ENCODE measurements at regions not wholly inside any gene's neighbourhood (a gene's known extent, or its start where the extent isn't known, plus 50 kb on each side); places are given as distances from the start of the nearest gene placed in this dataset.

DNA sequence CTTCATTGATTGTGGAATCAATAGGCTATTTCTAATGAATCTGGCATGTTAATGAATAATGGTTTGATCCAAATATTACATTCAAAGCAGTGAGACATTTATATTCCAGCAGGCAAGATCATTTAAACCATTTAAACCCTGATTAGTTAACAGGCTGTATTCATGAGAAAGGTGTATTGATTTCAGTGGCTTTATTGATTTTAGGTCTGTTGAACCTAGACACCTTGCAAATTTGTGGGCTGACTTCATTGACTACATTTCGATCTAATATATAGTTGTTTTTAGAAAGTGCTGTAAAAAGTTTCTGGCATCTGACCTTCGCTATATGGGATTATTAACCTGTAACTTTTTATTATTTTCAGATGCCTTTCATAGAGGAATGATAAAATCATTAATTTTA is 900.1 kb upstream of the CITED2 start:
- POLR2A ChIA-PET (ENCODE audit: low non-redundant PET) = no interaction called here
- intact Hi-C loops (cut with micrococcal nuclease; ENCODE audit: unreplicated experiment) = no loop called here
- Histone ChIP-seq H3K9me3 (ENCODE audit: low read depth, low read length, poor library complexity, severe bottlenecking) (no peaks in the 10 kb centered on the region), H3K4me1 (ENCODE audit: insufficient read depth, low read length, poor library complexity, severe bottlenecking) (no peaks in the 10 kb centered on the region), H3K27me3 (replicated peaks; ENCODE audit: insufficient read depth, low read depth, low read length, poor library complexity) (no peaks in the 10 kb centered on the region), H3K4me3 (ENCODE audit: low read depth, low read length, poor library complexity, severe bottlenecking) (no peak overlapping the region), H3K27ac (ENCODE audit: low read depth, low read length, poor library complexity, severe bottlenecking) (no peak overlapping the region), H3K36me3 (ENCODE audit: insufficient read depth, low read length, poor library complexity, severe bottlenecking) (no peaks in the 10 kb centered on the region)
- DNase-seq (ENCODE audit: low spot score) = no peak
- no TSS peak for BruUV-seq (replicated peaks)
- TF ChIP-seq, protein P1, sequence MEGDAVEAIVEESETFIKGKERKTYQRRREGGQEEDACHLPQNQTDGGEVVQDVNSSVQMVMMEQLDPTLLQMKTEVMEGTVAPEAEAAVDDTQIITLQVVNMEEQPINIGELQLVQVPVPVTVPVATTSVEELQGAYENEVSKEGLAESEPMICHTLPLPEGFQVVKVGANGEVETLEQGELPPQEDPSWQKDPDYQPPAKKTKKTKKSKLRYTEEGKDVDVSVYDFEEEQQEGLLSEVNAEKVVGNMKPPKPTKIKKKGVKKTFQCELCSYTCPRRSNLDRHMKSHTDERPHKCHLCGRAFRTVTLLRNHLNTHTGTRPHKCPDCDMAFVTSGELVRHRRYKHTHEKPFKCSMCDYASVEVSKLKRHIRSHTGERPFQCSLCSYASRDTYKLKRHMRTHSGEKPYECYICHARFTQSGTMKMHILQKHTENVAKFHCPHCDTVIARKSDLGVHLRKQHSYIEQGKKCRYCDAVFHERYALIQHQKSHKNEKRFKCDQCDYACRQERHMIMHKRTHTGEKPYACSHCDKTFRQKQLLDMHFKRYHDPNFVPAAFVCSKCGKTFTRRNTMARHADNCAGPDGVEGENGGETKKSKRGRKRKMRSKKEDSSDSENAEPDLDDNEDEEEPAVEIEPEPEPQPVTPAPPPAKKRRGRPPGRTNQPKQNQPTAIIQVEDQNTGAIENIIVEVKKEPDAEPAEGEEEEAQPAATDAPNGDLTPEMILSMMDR (conservative IDR thresholded peaks at IDR 0.05; ENCODE audit: low read depth, low read length) = no peak
- TF ChIP-seq EZH2 (IDR thresholded peaks at IDR 0.05; ENCODE audit: borderline replicate concordance, low read depth, low read length, poor library complexity, severe bottlenecking) = no peak
- CTCF ChIA-PET = no interaction called here

DNA sequence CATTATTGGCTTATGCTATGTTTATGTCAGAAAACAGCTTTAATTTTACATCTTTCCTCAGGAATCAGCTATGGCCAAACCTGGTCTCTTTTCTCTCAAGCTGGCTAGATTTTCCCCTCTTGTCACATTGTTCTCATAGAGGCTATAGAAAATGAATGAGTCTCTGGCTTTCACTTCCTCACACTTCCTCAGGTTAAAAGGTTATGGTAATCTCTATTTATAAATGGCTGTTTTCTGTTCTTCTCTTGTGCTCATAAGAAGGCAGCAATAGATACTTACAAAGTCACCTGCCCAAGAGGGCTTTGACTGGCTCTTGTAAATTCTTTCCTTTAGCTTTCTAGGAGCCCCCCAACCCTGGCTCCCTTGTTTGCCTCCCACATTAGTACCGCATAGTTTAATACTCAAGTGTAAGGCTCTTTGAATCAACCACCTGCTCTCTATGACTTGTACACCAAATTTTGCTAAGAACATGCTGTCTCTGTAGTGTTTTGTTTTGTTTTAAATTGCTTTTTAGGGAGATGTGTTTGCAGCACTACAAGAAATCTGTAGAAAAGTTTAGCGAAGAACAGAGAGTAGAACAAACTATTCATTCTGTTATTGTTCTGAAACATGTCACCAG is 897.4 kb upstream of the CITED2 start:
- intact Hi-C loops (cut with micrococcal nuclease; ENCODE audit: unreplicated experiment) = no loop called here
- no peak overlapping the region for H3K4me3 ChIP-seq (ENCODE audit: low read depth, low read length, poor library complexity, severe bottlenecking)
- no peak for DNase-seq (ENCODE audit: low spot score)
- H3K4me1 ChIP-seq (ENCODE audit: insufficient read depth, low read length, poor library complexity, severe bottlenecking) = no peaks in the 10 kb centered on the region
- no TSS peak for BruUV-seq (replicated peaks)
- H3K9me3 ChIP-seq (ENCODE audit: low read depth, low read length, poor library complexity, severe bottlenecking) = peaks cover 5% of the 10 kb centered on the region
- no peaks in the 10 kb centered on the region for H3K36me3 ChIP-seq (ENCODE audit: insufficient read depth, low read length, poor library complexity, severe bottlenecking)
- TF ChIP-seq EZH2 (IDR thresholded peaks at IDR 0.05; ENCODE audit: borderline replicate concordance, low read depth, low read length, poor library complexity, severe bottlenecking) = no peak
- TF ChIP-seq, protein P1 (conservative IDR thresholded peaks at IDR 0.05; ENCODE audit: low read depth, low read length) = no peak
- ChIA-PET POLR2A (ENCODE audit: low non-redundant PET) (no interaction called here), CTCF (no interaction called here)
- H3K27me3 ChIP-seq (replicated peaks; ENCODE audit: insufficient read depth, low read depth, low read length, poor library complexity) = no peaks in the 10 kb centered on the region
- H3K27ac ChIP-seq (ENCODE audit: low read depth, low read length, poor library complexity, severe bottlenecking) = no peak overlapping the region

DNA sequence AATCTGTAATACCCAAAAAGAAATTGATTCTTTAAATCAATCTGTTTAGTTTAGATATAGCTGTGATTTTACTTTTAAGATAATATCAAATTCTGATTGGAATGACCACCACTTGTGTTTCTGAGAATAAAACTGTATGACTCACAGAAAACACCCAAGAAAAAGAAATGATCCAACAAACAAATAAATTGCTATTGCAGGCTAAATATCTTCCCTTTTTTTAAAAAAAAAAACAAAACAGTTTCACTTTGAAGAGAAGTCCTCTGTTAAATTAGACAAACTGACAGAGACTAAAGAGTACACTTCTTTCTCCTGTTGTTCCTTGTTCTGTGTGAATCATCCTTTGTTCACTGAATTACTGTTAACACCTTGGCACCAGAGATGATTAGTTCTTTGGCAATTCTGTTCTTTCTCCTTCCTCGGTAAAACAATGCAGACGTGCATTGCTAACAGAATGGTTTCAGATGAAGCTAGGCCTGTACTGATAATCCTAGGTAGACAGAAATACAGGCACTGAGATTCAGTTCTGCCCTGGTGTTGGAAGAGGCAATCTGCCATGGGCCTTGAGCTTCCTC is 895.2 kb upstream of the CITED2 start:
- BruUV-seq (replicated peaks) = no TSS peak
- no peaks in the 10 kb centered on the region for H3K36me3 ChIP-seq (ENCODE audit: insufficient read depth, low read length, poor library complexity, severe bottlenecking)
- no peaks in the 10 kb centered on the region for H3K27me3 ChIP-seq (replicated peaks; ENCODE audit: insufficient read depth, low read depth, low read length, poor library complexity)
- POLR2A ChIA-PET (ENCODE audit: low non-redundant PET) = no interaction called here
- no peak overlapping the region for H3K27ac ChIP-seq (ENCODE audit: low read depth, low read length, poor library complexity, severe bottlenecking)
- intact Hi-C loops (cut with micrococcal nuclease; ENCODE audit: unreplicated experiment) = no loop called here
- H3K4me1 ChIP-seq (ENCODE audit: insufficient read depth, low read length, poor library complexity, severe bottlenecking) = no peaks in the 10 kb centered on the region
- DNase-seq (ENCODE audit: low spot score) = no peak
- peaks cover 5% of the 10 kb centered on the region for H3K9me3 ChIP-seq (ENCODE audit: low read depth, low read length, poor library complexity, severe bottlenecking)
- no peak overlapping the region for H3K4me3 ChIP-seq (ENCODE audit: low read depth, low read length, poor library complexity, severe bottlenecking)
- CTCF ChIA-PET = no interaction called here
- TF ChIP-seq, protein P1 (conservative IDR thresholded peaks at IDR 0.05; ENCODE audit: low read depth, low read length) = no peak
- no peak for TF ChIP-seq EZH2 (IDR thresholded peaks at IDR 0.05; ENCODE audit: borderline replicate concordance, low read depth, low read length, poor library complexity, severe bottlenecking)

Measured in A673 (cell line).